Activated CD4-positive, alpha-beta T cell treated with anti-CD3 and anti-CD28 coated beads, Interleukin-2, amount 50 U/mL, for 1 hour (primary cell): ENCODE measurements at regions not wholly inside any gene's neighbourhood (a gene's known extent, or its start where the extent isn't known, plus 50 kb on each side); places are given as distances from the start of the nearest gene placed in this dataset.

ENCODE experiments used
- DNase-seq: peaks from one replicate; pipeline ENCODE4 v3.0.0-alpha.2; 2020

DNA sequence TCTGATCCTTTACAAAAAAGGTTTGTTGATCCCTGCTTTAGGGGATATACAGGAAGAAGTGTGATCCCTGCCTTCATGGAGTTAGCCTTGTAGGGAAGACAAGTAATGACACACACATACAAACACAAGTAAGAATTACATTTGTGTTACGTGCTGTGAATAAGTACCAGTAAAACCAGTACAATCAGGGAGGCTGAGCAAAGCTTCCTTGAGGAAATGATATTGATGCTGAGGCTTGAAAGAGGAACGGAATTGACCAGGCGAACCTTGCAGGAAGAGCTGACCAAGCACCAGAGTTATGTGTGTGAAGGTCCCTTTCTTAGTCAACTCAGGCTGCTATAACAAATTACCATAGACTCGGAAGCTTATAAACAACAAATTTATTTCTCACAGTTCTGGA is 83.6 kb upstream of the CACUL1 start:
- DNase-seq: no peak

DNA sequence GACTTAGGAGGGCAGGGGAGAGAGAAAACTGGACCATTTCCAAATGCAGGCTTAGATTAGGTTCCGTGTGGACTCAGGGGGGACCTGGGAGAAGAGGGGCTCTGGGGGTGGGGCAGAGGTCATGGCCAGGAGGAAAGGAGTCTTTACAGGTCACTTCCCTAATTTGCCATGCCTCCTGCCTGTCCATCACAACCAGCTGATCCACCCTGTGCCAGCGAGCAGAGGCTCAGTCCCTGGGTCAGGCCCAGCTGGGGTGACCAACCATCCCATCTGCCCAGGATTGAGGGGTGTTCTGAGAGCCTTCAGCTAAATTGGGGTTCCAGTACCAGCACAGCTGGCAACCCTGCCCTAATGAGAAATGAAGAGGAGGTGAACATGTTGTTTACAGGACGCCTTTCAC is 84.6 kb upstream of the CACUL1 start:
- DNase-seq: no peak

DNA sequence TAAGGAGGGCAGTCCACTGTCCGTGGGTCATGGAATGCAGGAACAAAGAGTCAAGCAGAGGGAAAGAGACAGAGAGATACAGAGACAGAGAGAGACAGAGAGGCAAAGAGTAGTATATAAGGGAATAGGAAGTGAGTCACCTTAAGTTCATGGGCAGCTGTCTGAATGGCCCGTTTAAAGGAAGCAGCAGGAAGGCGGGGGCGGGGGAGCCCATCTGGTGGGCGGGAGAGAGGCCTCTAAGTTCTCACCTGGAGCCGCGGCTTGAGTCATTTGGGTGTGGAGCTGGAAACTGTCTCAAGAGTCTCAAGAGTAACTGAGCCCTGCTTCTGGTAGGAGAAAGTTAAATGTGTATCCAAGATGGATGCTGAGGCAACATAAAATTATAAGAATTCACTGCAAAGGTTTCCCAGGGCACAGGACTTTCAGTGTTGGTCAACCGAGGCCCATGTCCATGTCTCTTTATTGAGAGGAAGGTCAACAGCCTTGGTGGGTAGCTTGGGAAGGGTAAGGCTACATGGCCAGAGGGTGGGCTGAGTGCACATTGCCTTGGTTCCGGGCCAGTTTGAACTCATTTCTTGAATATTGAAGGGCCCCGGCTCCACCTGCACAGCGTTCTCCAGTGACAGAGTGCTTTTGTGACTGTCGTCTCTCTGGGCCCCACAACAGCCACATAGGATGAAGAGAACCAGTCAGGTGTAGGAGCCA is 85.5 kb upstream of the CACUL1 start:
- DNase-seq: no peak

DNA sequence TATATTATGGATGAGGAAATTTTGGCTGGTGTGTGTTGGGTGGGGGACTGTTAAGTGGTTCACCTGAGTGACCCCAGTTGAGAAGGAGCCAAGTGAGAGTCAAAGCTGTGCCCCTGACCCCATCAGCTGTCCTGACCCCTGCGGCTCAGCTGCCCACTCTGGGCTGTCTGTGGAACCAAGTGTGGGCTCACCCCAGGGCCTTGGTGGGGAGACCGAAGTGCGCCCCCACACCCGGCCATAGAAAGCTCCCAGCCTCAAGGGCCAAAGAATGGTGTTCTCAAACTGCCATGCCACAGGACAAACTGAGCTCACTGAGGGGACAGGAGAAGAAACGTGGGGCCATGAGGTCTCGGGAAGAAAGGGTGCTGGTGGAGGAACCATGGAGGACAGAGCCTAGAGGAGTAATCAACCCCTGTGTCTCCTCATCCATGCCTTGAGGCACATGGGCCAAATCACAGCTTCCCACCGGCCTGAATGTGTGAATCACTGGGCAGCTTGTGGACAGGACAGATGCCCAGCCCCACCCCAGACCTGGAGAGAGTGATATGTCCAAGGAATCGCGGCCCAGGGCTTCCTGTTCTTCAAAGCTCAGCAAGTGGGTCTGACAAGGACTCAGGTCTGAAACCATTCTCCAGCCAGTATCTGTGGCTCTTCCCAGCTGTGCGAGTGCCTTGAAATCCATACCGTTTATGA is 86.2 kb upstream of the CACUL1 start:
- DNase-seq: no peak

DNA sequence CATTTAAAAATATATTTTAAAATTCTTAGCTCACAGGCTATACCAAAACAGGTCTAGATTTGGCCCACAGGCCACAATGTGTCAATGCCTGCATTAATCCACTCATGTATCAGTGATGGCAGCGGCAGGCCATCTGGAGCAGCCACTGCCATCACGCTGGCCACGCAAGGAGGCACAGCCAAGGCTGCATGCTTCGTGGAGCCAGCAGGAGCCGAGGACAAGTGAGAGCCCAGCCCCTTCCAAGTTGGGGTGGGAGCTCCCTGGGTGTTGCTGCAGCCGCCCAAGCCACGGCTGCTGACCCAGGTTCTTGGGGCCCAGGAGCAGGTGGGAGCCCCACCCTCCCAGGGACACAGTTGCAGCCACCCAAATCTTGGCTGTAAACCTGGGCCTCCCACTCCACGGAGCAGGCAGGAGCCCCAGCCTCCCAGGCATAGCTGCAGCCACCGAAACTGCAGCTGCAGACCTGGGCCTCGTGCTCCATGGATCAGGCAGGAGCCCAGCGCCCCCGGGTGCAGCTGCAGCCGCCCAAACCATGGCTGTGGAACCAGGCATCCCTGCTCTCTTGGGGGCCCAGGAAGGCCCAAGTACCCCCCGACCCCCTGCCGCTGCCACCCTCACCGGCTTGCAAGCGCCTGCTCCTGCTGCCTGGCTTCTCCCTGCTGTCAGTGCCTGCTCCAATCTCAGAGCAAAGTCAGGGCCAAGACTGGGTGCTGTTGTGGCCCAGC is 87.3 kb upstream of the CACUL1 start:
- DNase-seq: no peak

DNA sequence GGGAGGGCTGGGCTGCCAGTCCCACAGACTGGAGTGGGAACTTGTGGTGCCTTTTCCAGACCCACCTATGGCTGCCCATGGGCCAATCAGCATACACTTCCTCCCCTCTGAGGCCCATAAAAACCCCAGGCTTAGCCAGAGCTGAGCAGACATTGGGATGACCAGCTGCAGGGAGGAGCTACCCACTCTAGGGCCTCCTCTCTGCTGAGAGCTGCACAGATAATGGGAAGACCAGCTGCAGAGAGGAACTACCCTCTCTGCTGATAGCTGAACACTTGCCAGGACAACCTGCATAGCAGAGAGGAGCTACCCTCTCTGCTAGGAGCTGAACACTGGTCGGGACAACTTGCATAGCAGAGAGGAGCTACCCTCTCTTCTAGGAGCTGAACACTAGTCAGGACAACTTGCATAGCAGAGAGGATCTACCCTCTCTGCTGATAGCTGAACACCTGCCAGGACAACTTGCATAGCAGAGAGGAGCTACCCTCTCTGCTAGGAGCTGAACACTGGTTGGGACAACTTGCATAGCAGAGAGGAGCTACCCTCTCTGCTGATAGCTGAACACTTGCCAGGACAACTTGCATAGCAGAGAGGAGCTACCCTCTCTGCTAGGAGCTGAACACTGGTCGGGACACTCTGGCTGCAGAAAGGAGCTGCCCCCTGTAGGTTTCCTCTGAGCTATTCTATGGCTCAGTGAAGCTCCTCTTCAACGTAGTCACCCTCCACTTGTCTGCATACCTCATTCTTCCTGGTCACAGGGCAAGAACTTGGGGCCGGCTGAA is 88.3 kb upstream of the CACUL1 start:
- no peak for DNase-seq

DNA sequence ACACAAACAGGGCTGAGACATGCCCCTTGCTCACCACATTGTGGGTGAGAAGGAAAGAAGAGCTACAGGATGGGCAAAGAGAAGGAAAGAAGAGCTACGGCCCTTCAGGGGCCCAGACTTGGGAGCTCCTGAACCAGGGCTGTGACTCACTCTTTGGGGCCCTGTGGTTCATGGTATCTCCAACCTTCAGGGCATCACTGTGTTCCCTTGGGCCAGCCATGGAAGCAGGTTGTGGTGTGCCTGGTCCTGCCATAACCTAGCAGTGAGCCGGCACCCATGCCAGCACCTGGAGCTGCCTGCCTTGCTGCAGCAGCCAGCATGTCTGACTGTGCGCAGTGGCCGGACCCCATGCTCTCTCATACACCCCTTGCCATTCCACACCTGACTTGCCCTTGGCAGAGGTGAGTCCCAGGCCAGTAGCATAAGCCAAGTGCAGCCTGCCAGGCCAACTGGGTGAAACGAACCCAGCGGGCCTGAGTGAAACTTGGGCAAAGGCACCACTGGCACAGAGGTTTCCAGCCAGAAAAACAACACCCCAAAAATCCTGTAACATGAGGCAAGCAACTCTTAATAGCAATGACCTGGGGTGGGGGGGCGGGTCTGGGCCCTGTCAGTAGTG is 89.0 kb upstream of the CACUL1 start:
- DNase-seq: no peak

DNA sequence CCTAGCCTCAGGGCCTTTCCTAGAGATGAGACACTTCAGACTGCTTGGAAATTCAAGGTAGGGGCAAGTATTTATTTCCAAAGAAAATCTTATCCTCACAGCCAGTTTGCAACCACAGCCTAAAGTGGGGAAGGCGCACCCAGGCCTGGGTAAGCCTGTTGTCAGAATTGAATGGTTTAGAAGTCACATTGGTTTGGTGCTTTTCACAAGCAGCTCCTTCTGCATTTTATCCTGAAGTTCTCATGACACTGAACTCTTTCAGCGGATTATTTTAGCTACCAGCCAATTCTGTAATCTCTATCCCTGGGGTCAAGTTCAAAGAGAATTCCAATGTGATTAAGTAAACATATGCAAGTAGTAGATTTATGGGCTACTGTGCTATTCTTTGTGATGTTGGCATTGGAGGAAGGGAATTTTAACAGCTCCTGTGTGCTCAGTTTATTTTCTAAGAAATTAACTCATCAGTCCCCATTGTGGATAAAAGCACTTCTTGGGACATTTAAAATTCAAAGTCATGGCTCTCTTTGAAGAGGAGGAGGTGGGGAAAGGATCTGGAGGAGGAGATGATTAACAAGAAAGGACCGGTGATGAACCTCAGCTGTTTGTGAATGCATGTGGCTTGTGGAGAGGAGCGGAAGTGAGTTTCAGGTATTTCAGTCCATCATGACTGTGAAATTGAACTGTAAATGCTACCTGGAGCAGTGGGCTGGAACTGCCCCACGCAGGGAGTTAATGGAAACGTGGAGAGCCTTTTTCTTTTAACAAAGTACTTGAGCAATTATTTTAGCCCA is 90.2 kb upstream of the CACUL1 start:
- no peak for DNase-seq

DNA sequence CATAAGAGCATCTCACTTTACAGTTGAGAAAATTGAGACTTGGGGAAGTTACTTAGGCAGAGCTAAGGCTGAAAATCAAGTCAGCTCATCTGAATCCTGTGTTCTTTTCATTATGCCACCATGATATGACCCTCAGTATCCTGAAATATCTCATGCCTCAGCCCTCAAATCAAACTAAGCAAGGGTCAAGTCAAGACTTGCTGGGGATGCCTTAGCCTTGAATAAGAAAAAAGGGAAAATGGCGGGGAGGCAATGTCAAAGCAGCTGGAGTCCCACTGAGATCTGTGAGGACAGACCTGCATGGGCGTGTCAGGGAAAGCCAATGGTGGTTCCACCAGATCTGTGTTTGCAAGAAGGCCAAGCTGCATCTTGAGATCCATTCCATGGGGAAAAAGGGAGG is 91.0 kb upstream of the CACUL1 start:
- no peak for DNase-seq

DNA sequence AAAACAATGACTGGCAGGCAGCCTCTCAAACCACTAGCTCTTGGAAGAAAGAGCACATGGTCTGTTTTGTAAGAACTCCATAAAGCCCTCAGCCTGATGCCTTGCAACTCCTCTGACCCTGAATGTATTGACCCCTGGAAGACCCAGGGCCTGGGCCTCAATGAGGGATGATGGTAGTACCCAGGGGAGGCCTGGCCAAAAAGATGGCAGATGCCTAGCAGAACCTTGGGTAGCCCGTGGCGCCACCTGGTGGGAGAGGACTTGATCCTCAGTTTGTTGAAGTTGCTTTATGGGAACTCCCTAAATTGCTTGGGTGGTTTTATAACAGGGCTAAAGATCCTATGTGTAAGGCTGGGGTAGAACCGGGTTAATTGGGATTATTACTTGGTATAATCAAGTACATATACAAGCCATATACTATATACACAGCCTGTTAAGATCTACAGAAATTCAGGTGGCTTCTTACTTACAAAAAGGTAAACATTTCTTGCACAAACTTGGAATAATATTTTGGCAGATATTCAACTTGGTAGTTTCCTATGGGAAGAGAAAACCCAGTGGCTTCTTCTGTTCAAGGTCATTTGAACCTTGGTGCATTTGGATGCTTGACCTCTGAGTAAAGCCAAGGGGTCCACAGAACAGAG is 95.8 kb upstream of the CACUL1 start:
- peak; percentile 56 for DNase-seq

DNA sequence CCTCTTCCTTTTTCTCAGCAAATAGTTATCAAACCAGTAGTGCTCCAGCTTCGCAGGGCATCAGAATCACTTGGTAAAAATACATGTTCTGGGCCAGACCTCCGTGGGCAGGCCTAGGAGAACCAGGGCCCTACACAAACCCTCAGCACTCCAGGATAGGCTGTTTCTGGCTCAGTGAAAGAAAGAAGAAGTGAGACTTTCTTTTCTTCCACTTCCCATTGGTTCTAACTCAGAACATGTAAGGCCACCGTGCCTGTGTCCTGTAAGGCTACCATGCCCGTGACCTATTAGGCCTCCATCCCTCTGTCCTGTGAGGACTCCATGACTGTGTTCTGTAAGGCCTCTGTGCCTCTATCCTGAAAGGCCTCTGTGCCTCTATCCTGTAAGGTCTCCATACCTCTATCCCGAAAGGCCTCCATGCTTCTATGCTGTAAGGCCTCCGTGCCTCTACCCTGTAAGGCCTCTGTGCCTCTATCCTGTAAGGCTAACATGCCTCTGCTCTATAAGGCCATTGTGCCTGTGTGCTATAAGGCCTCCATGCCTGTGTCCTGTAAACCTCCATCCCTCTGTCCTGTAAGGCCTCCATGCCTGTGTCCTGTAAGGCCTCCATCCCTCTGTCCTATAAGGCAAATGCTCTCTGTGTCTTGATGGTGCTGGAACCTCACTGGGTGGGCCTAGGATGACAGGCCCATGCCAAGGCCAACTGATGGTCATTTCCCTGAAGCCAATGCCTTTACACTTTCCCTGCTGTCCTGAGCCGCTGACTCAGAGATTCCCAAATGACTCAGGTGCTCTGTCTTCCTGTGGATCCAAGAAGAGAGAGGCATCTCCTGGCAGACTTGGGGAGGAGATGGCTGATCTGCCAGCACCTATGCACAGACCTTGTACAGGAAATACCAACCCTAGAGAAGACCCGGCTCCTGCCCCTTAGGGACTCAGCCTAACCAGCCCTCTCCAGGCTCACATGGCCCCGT is 96.6 kb upstream of the CACUL1 start:
- no peak for DNase-seq

DNA sequence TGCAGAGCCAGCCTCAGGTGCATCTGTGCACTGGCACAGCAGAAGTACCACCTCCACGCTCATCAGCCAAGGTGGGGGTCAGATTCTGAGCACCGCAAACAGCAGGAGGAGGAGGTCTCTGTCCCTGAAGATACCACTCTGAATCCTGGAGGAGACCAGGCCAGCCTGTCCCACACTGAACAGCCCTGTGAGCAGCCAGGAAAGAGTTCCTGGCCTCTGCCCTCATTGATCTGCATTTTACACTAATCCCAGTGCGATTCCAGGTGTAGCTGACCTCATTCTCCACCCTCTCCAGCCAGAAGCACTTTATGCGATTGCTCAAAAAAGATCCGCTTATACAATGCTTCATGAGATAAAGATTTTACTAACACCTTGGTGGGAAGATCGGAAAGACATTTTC is 99.1 kb upstream of the CACUL1 start:
- DNase-seq: no peak

DNA sequence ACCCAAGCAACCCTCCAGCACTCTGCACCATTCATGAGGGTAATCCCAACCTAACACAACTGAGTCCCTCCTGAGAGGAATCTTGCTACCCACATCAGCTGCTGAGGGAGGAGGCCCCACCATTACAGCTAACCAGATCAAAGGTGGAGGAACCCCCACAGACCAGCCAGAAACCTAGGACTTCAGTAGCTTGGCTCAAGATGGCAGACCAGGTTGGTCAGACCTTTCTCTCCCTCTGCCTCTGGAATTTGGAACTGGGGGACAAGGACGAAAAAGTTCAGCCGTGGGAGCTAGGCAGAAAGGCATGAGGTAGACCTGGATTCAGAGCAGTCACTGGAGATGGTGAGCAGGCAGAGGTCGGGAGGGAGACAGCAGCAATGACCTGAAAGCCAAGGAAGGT is 101.3 kb upstream of the CACUL1 start:
- DNase-seq: no peak

DNA sequence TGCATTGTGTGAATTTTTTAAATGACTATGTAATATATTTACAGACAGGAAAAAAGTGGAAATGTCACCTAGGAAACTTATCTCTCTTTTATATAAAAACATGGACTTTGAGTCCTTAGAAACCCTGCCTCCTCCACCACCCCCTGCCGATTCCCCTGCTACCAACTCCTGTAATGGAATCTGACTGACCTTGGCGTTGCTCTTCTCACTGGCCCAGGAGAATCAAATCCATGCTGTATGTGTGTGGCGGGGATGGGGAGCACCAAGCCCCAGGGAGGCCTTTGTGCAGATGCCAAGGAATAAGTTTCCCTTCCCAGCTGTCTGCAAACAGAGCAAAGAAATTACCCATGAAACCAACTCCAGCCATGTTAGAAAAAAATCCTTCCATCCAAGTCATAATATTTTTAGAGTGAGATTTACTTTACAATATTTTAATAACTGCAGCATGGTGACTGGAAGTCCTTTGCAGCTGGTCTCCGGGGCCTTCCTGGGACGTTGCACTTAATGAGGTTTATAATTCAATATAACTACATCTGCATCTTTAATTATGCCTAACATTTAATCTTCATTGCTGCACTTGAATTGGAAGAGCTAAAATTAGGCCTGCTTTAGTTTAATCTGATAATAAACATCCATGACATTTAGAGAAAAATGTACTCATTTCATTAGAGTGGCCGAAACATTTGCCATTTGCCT is 111.4 kb upstream of the CACUL1 start:
- DNase-seq: no peak

DNA sequence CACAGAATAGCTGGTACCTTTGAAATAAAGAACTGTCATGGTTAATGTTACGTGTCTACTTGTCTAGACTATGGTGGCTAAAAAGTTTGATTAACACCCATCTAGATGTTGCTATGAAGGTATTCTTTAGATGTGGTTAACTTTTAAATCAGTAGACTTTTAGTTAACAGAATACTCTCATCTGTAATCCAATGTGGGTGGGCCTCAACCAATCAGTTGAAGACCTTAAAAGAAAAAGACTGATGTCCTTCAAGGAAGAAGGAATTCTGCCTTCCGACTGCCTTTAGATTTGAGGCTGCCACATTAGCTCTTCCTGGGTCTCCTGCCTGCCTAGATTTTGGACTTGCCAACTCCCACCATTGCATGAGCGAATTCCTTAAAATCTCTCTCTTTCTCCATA is 113.0 kb upstream of the CACUL1 start:
- no peak for DNase-seq

DNA sequence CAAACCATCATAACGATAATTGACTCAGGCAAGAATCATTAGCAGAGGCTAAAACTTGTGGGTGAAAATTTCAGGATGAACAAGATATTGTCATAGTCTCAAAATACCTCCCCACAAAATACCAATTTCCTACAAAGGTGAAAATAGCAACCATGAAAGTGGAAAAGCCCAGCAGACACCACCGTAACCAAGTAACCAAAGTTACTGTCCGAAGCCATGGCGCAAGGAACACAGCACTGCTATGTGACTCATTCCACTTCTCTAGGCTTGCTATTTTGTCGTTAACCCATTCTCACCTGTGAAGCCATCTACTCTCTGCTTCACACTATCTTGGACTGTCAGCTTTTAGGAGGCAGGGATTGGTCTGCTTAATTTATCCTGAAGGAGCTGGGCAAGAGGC is 113.8 kb upstream of the CACUL1 start:
- no peak for DNase-seq

DNA sequence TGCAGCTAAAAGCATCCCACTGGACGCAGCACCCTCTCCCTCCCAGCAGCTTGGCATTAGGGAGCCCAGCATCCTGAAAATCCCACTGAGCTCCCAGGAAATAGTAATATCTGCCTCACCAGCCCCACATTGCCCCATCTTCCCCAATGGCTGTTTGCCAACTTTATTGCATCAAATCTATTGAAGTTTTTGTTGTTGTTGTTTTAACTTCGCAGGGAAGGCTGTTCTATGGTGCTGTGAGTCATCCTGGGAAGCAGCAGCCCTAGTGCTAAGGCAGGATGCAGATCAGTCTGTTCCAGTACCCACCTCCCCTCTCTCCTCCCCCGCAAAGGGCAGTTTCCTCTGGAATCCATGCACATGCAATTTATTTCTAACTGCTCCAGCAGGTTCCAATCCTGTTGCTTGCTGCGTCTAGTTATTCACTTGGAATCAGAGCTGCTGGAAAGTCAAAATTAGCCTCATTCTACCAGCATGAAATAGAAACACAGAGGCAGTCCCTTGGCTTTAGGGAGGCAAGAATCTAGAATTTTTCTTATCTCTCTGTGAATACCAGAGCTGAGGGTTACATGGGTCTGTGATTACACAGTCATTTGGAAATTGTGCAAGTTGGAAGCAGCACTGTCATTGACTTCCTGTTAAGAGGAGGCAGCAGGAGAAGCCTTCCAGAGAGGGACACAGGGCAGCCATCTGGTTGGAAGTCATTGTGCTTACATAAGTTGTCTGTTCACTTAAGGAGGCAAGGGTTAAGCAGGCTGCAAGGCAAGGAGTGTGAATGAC is 115.9 kb upstream of the CACUL1 start:
- DNase-seq: no peak

DNA sequence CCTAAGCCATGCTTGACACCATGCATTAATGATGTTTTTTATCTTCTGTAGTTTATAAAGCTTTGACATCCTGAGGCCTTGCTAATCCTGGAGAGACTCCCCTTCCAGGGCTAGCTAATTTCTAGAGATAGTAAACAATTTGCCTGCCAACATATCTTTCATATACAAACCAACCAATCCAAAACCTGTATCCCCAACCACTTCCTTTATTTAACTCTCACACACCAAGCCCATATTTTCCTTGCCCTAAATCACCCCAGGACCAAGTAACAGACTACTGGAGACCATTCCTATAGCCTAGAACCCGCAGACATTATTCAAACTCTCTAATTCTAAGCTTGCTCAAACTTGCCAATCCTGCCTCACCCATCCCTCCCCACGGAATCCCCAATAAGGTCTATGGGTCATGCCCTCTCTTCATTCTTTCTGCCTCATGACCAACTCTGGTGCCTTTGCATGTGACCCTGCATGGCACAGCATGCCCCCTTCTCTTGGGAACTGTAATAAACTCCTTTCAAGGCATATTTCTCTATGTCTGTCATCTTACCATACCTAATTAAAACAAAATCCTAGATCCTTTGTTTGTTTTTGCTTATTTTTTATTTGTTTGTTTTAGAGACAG is 116.6 kb upstream of the CACUL1 start:
- no peak for DNase-seq
